ENCODE measurements at regions not wholly inside any gene's neighbourhood (a gene's known extent, or its start where the extent isn't known, plus 50 kb on each side); places are given as distances from the start of the nearest gene placed in this dataset.
"Not testable (repeated sequence)": the region's sequence is repeated elsewhere in the genome, so short reads cannot be mapped to it uniquely, and the experiment has no call there.

- no peak for DNase-seq (ENCODE audit: low read depth in 2 of 2)
These were observed 188.1 kb upstream of the ETV3 start for GRCh38 chr1:157326173-157326859.

GRCh38 chr1:157325220-157325619 lies 187.0 kb upstream of the ETV3 start:
- DNase-seq (ENCODE audit: low read depth in 2 of 2): no peak

DNA sequence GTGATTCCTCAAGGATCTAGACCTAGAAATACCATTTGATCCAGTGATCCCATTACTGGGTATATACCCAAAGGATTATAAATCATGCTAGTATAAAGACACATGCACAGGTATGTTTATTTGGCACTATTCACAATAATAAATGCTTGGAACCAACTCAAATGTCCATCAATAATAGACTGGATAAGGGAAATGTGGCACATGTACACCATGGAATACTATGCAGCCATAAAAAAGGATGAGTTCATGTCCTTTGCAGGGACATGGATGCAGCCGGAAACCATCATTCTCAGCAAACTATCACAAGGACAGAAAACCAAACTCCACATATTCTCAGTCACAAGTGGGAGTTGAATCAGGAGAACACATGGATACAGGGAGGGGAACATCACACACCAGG lies 183.8 kb upstream of the ETV3 start:
- not testable (repeated sequence) for DNase-seq (ENCODE audit: low read depth in 2 of 2)

GRCh38 chr1:157319567-157319966 lies 181.4 kb upstream of the ETV3 start:
- no peak for DNase-seq (ENCODE audit: low read depth in 2 of 2)

DNA sequence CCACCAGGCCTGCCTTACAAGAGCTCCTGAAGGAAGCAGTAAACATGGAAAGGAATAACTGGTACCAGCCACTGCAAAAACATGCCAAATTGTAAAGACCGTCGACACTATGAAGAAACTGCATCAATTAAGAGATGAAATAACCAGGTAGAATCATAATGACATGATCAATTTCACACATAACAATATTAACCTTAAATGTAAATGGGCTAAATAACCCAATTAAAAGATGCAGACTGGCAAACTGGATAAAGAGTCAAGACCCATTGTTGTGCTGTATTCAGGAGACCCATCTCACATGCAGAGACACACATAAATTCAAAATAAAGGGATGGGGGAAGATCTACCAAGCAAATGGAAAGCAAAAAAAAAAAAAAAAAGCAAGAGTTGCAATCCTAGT lies 179.0 kb upstream of the ETV3 start:
- not testable (repeated sequence) for DNase-seq (ENCODE audit: low read depth in 2 of 2)

- DNase-seq (ENCODE audit: low read depth in 2 of 2): no peak
These were observed 177.3 kb upstream of the ETV3 start for GRCh38 chr1:157315544-157315943.

DNA sequence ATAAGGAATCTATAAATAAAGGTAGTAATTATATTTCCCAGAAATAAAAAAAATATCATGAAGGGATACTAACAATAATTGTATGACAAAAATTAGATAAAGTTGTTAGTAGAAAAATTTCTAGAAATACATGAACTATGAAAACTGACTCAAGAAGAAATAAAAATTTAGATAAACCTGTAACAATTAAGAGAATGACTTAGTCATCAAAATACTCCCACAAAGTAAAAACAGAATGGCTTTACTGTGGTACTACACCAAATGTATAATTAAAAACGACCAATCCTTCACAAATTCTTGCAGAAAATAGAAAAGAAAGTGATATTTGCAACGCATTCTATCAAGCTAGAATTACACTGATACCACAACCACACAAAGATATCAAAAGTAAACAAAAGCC lies 176.2 kb upstream of the ETV3 start:
- no peak for DNase-seq (ENCODE audit: low read depth in 2 of 2)

- no peak for DNase-seq (ENCODE audit: low read depth in 2 of 2)
These were observed 175.1 kb upstream of the ETV3 start for GRCh38 chr1:157313240-157313807.

GRCh38 chr1:157312082-157312812 lies 174.1 kb upstream of the ETV3 start:
- no peak for DNase-seq (ENCODE audit: low read depth in 2 of 2)

- DNase-seq (ENCODE audit: low read depth in 2 of 2): no peak
These were observed 173.5 kb upstream of the ETV3 start for GRCh38 chr1:157311730-157312081.

- not testable (repeated sequence) for DNase-seq (ENCODE audit: low read depth in 2 of 2)
These were observed 172.9 kb upstream of the ETV3 start for GRCh38 chr1:157310805-157311729.

GRCh38 chr1:157310401-157310800 lies 172.2 kb upstream of the ETV3 start:
- DNase-seq (ENCODE audit: low read depth in 2 of 2): no peak

- no peak for DNase-seq (ENCODE audit: low read depth in 2 of 2)
These were observed 169.3 kb upstream of the ETV3 start for GRCh38 chr1:157307491-157307890.

DNA sequence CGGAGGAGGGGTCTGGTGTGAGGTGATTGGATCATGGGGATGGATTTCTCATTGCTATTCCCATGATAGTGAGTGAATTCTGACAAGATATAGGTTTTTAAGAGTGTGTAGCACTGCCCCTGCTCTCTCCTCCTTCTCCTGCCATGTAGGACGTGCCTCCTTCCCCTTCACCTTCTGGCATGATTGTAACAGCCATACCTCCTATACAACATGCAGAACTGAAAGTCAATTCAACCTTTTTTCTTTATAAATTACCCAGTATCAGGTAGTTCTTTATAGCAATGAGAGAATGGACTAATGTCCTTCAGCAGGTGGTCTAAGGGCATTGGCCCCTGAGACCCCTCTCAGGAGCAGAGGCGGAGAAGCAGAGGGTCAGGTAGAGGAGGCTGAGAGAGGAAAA lies 168.7 kb upstream of the ETV3 start:
- DNase-seq (ENCODE audit: low read depth in 2 of 2): no peak

DNA sequence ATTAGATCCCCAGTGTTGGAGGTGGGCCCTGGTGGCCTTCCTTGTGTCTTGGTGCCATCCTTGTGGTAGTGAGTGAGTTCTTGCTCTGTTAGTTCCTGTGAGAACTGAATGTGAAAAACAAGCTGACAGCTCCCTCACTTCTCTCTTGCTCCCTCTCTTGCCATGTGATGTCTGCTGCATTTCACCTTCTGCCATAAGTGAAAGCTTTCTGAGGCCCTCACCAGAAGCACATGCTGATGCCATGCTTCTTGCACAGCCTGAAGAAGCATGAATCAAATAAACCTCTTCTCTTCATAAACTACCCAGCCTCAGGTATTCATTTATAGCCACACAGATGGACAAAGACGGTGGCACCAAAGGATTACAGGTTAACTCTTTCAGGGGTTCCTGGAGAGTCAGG lies 166.1 kb upstream of the ETV3 start:
- no peak for DNase-seq (ENCODE audit: low read depth in 2 of 2)

DNA sequence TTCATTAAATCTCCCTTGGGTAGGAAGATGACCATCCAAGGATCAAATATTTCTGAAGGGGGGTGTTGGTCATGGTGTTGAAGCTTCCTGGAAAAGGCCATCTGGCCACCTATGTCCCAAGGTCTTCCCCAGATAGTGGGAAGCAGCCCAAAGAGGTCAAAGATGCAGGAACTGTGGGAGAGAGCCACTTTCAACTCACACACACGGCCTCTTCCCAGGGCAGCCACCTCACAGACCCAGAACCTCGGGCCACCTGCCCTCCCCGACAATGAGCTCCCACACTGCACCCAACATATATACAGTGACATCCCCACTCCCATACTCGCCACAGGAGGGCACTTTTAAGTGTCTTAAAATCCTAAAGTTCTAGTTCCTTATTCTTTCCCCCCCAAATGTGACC lies 164.5 kb upstream of the ETV3 start:
- DNase-seq (ENCODE audit: low read depth in 2 of 2): no peak

GRCh38 chr1:157302199-157302497 lies 164.0 kb upstream of the ETV3 start:
- DNase-seq (ENCODE audit: low read depth in 2 of 2): no peak

GRCh38 chr1:157301477-157302198 lies 163.4 kb upstream of the ETV3 start:
- no peak for DNase-seq (ENCODE audit: low read depth in 2 of 2)

- not testable (repeated sequence) for DNase-seq (ENCODE audit: low read depth in 2 of 2)
These were observed 156.4 kb upstream of the ETV3 start for GRCh38 chr1:157294387-157295145.

- no peak for DNase-seq (ENCODE audit: low read depth in 2 of 2)
These were observed 154.8 kb upstream of the ETV3 start for GRCh38 chr1:157292809-157293564.

Data from activated CD8-positive, alpha-beta memory T cell treated with anti-CD3 and anti-CD28 coated beads for 4 hours (primary cell).